NCI-H748 treated with DMSO at 0.1 percent for 48 hours (cell line): ENCODE measurements at regions not wholly inside any gene's neighbourhood (a gene's known extent, or its start where the extent isn't known, plus 50 kb on each side); places are given as distances from the start of the nearest gene placed in this dataset.
"Not testable (repeated sequence)": the region's sequence is repeated elsewhere in the genome, so short reads cannot be mapped to it uniquely, and the experiment has no call there.

ENCODE experiments used
- DNase-seq: peaks from one replicate; lab custom pipeline; 2025; lab: John Stamatoyannopoulos, UW

- DNase-seq: no peak
These were observed 776.1 kb upstream of the SOX11 start for GRCh38 chr2:4916094-4916493.

DNA sequence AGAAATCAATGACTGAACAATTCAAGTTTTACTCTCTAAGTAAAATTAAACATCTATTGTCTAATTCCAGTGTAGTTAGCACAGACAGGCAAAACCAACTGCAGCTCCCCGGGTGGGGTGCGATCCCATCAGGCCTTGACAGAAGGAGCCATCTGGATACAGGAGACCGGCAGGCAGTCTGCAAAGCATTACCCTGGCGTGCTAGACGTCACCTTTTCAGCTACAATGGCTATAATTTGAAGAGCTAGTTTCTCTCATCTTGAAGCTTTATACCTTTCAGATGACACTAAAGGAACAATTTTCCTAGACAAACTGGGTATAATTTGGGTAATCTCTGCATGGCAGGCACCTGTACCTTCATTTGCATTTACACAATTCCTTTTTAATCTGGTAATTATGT, 761.5 kb upstream of the SOX11 start:
- DNase-seq: no peak

GRCh38 chr2:4931721-4932365, 760.3 kb upstream of the SOX11 start:
- DNase-seq: no peak

DNA sequence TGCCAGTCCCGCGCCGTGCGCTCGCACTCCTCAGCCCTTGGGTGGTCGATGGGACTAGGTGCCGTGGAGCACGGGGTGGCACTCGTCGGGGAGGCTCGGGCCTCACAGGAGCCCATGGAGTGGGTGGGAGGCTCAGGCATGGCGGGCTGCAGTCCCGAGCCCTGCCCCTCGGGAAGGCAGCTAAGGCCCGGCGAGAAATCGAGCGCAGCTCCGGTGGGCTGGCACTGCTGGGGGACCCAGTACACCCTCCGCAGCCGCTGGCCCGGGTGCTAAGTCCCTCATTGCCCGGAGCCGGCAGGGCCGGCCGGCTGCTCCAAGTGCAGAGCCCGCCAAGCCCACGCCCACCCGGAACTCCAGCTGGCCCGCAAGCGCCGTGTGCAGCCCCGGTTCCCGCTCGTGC, 756.9 kb upstream of the SOX11 start:
- DNase-seq: not testable (repeated sequence)

DNA sequence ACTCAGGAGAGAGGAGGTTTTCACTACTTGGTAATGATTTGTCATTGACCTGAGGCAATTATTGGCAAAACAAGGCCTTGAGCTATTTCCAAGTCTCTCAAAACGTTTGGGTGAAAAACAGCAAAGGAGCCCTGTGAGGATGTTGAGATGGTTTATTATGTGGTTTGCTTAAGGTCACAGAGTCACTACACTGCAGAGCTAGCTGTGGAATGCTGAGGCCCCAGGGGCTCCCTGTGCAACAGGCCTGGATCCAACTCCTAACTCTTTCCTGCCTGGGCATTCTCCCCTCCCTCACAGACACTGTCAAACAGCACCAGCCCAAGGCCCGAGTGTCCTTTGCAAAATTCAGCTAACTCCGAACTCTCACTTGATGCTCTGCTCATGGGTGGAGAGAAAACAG, 754.6 kb upstream of the SOX11 start:
- no peak for DNase-seq

- DNase-seq: no peak
These were observed 754.0 kb upstream of the SOX11 start for GRCh38 chr2:4938206-4938605.

DNA sequence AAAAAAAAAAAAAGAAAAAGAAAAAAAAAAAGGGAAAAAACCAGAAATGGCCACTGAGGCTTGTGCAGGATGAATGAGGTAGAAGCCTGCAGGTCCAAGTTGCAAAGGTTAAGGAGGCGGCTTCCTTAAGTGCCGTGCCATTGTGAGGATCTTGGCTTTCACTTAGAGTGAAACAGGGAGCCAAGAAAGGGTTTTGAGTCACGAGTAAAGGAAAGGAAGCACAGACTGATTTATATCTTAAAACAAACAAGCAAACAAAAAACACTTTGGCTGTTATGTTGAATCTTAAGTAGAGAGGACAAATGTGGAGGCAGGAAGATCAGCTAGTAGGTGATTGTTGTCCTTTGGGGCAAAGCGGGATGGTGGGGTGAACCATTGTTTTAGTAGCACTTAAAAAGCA, 749.7 kb upstream of the SOX11 start:
- DNase-seq: no peak

DNA sequence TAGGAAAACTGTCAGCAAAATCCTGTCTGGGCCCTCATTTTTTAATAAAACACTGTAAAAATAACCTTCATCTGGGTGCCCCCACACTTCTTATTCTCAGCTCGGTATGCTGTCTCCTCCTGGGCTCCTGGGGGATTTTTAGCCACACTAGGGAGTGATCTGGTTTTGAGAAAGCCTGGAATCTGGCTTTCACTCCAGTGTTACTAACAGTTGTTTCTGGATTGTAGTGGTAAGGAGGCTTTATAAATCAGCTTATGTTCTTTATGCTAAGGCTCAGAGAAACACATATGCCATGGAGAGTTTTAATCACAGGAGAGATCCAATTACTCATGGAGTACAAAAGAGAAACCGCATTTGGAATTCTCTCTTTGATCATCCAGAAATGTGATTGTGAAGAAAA, 744.3 kb upstream of the SOX11 start:
- DNase-seq: no peak

DNA sequence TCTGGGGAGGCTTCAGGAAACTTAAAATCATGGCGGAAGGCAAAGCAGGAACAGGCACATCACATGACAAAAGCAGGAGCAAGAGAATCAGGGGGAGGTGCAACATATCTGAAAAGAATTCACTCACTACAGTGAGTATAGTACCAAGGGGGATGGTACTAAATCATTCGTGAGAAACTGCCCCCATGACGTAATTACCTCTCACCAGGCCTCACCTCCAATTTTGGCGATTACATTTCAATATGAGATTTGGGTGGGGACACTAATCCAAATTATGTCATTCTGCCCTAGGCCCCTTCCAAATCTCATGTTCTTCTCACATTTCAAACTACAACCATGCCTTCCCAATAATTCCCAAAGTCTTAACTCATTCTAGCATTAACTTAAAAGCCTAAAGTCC, 740.8 kb upstream of the SOX11 start:
- no peak for DNase-seq

GRCh38 chr2:4959219-4959618, 733.0 kb upstream of the SOX11 start:
- DNase-seq: no peak

- no peak for DNase-seq
These were observed 729.8 kb upstream of the SOX11 start for GRCh38 chr2:4962419-4962818.

DNA sequence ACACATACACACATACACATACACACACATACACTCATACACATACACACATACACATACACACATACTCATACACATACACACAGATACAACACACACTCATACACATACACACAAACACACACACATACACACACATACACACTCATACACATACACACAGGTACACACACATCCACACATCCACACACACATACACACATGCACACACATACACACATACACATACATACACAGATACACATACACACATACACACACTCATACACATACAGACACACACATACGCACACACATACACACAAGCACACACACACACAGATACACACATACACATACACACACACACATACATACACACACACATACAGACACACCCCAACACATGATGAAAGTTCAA, 729.1 kb upstream of the SOX11 start:
- DNase-seq: no peak

DNA sequence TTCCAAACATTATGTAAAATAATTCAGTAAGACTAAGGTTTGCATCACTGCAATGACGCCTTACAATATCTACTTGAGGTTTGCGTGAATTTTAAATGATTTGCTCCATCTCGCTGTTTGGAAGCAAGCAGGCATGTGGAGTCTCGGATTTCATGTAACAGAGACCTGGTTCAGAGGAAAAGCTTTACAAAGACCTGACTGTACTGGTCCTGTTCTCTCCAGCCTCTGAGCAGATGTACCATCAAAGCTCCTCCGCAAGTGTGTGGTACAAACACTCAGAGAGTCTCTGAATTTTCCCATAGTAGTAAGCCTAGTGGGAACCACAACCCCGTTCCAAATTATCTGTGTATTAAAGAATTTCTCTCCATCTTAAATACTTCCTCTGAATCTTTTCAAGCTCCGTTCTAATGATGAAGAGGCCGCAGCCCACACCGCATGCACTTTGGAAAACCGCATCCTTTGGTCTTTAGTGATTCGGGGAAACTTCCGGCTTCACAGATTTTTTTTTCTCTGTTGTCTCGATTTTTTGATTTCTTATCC, 728.1 kb upstream of the SOX11 start:
- DNase-seq: no peak

DNA sequence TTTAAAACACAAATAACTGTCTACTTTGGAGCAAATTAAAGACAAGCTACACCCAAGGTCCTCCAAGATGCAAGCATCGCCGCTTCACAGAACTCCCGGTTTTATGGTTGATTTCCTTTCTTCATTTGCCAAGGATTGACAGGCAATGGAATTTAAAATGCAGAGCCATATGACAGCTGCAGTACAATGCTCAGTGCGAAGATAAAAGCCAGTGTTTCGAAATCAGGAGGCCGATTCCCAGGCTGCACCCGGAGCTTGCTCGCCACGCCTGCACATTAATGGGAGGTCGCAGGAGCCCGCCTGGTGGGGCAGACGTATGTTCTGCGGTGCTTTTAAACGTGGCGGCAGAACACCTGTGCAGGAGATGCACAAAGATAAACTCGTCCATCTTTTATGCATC, 727.6 kb upstream of the SOX11 start:
- no peak for DNase-seq

DNA sequence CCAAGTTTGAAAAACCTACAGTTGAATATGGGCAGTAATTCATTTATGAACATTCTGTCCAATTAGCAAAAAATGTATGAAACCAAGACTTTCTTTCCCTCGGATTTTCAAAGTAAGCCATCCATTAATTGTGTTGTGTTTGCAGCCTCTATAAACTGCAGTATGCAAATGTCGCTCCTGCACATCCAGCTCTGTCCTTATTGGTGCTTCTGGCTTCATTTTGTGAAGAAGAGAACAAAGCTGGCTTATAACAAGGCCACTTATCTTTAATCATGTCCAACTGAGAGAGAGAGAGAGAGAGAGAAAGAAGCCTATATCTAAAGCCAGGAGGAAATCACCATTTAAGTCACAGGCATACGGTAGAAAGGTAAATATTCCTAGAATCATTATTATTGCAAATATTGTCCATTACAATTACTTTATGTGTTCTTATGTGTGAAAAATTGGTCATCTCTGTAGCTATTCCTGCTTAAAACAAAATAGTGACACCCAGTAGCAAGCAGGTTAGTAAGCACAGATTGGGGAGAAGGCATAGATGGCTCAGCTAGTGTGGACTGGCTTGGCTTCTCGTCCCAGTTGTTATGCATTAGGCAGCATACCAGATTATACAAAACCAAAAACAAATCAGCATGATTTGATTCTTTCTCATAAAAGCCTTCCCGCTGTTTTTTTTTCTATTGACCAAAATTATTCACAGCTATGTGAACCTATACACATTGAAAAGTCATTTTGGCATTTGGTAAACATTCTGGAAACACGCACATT, 726.4 kb upstream of the SOX11 start:
- DNase-seq: peak; percentile 10

- no peak for DNase-seq
These were observed 725.0 kb upstream of the SOX11 start for GRCh38 chr2:4967206-4967605.

- DNase-seq: no peak
These were observed 719.7 kb upstream of the SOX11 start for GRCh38 chr2:4972472-4972871.

DNA sequence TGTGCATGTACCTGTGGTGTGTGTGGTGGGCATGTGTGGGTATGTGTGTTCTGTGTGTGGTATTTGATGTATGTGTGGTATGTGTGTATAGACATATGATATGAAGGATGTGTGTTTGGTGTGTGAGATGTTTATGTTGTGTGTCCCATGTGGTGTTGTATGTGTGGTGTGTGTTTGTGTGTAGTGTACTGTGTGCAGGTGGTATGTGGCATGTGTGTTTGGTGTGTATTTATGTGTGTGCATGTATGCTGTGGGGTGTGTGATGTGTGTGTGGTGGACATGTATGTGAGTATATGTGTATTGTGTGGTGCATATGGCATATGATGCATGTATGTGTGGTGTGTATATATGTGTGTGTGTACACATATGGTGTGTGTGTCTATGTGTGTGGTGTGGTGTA, 718.8 kb upstream of the SOX11 start:
- no peak for DNase-seq

GRCh38 chr2:4973973-4974372, 718.2 kb upstream of the SOX11 start:
- no peak for DNase-seq

- DNase-seq: no peak
These were observed 715.8 kb upstream of the SOX11 start for GRCh38 chr2:4976407-4976806.

- DNase-seq: no peak
These were observed 713.1 kb upstream of the SOX11 start for GRCh38 chr2:4979111-4979510.

GRCh38 chr2:4980995-4981394, 711.2 kb upstream of the SOX11 start:
- no peak for DNase-seq

GRCh38 chr2:4981802-4982409, 710.3 kb upstream of the SOX11 start:
- DNase-seq: no peak
